Vagina (tissue), 2 donors: ENCODE measurements at regions not wholly inside any gene's neighbourhood (a gene's known extent, or its start where the extent isn't known, plus 50 kb on each side); places are given as distances from the start of the nearest gene placed in this dataset.

Experiments
- DNase-seq, 2 donors: peaks; one replicate each; pipeline ENCODE4 v3.0.0-alpha.2; 2017; ENCODE audit errors: extremely low spot score in 2 of 2
- H3K27ac ChIP-seq: fragments of 200-600 bp; sonication (generic); one replicate; pipeline ENCODE4 v1.5.1; 2019
- H3K27me3 ChIP-seq: fragments of 200-600 bp; sonication (generic); one replicate; pipeline ENCODE4 v1.5.1; 2019
- H3K36me3 ChIP-seq, 2 donors: fragments of 200-600 bp; sonication (generic); one replicate each; pipeline ENCODE4 v1.5.1; 2017 to 2019
- H3K4me1 ChIP-seq: fragments of 200-600 bp; sonication (generic); one replicate; pipeline ENCODE4 v1.5.1; 2019
- H3K4me3 ChIP-seq, 2 donors: fragments of 200-600 bp; sonication (generic); 1 replicate in 1 of 2; 2 replicates in 1 of 2; pipeline ENCODE4 v1.5.1; 2016 to 2019
- H3K9me3 ChIP-seq: fragments of 200-600 bp; sonication (generic); one replicate; pipeline ENCODE4 v1.5.1; 2019
- POLR2A ChIP-seq, 2 donors: fragments of 450-650 bp; IDR thresholded peaks; one replicate each; pipeline ENCODE4 v1.6.1; 2017; ENCODE audit warnings: antibody characterized with exemption in 2 of 2, mild to moderate bottlenecking in 2 of 2, moderate library complexity in 2 of 2
- POLR2AphosphoS5 ChIP-seq, 2 donors: sonication (generic); formaldehyde crosslinking; IDR thresholded peaks; one replicate each; pipeline ENCODE4 v1.9.0; 2017; ENCODE audit warnings: antibody characterized with exemption in 2 of 2, mild to moderate bottlenecking in 2 of 2, low read depth in 1 of 2; ENCODE audit not compliant: insufficient read depth in 1 of 2
- intact Hi-C: fragments of 100-400 bp; cut with DNase I; formaldehyde crosslinking; loops from one replicate; pipeline ENCODE4 v1.15.1; 2023
- TF ChIP-seq, protein P1 (sequence below), 3 experiments: fragments of 450-650 bp in 2 of 3; fragments of 200-600 bp in 1 of 3; sonication (generic) in 1 of 3; IDR thresholded peaks; one replicate each; pipeline ENCODE4 v1.5.1; 2017 to 2019; ENCODE audit warnings: antibody characterized with exemption in 3 of 3, mild to moderate bottlenecking in 2 of 3, moderate library complexity in 2 of 3

DNA sequence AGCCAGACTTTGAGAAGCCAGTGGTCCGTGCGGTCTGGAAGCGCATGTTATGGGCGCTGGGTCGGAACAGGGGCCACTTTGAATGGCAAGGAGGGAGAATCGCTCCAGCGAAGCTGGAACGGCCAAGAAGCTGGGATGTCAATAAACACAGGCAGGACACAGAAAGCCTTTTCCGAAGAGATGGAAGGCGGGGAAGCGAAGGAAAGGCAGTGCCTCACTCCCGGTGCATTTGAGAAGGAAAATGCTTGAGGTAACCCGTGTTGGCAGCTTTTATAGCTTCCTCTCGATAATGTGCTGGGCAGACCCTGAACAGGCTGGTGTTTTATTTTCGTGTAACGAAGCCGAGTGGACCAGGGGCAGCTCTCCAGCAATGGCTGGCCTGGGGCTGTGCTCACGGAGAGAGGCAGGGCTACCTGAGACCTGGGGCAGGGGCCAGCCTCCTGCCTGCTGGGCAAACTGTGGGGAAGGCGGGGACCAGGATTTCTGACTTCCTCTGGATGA is 84.2 kb upstream of the SPRY4 start:
- H3K4me1 ChIP-seq: no peaks in the 10 kb centered on the region
- intact Hi-C loops: no loop called here
- no peaks in the 10 kb centered on the region for H3K9me3 ChIP-seq
- no peak for DNase-seq
- TF ChIP-seq POLR2A (IDR thresholded peaks at IDR 0.05): no peak
- TF ChIP-seq, protein P1, sequence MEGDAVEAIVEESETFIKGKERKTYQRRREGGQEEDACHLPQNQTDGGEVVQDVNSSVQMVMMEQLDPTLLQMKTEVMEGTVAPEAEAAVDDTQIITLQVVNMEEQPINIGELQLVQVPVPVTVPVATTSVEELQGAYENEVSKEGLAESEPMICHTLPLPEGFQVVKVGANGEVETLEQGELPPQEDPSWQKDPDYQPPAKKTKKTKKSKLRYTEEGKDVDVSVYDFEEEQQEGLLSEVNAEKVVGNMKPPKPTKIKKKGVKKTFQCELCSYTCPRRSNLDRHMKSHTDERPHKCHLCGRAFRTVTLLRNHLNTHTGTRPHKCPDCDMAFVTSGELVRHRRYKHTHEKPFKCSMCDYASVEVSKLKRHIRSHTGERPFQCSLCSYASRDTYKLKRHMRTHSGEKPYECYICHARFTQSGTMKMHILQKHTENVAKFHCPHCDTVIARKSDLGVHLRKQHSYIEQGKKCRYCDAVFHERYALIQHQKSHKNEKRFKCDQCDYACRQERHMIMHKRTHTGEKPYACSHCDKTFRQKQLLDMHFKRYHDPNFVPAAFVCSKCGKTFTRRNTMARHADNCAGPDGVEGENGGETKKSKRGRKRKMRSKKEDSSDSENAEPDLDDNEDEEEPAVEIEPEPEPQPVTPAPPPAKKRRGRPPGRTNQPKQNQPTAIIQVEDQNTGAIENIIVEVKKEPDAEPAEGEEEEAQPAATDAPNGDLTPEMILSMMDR (IDR thresholded peaks at IDR 0.05): no peak
- no peak for TF ChIP-seq POLR2AphosphoS5 (IDR thresholded peaks at IDR 0.05; ENCODE audit: insufficient read depth in 1 of 2, low read depth in 1 of 2)
- H3K27me3 ChIP-seq: no peaks in the 10 kb centered on the region
- no peak overlapping the region for H3K4me3 ChIP-seq
- no peak overlapping the region for H3K27ac ChIP-seq
- H3K36me3 ChIP-seq: no peaks in the 10 kb centered on the region

DNA sequence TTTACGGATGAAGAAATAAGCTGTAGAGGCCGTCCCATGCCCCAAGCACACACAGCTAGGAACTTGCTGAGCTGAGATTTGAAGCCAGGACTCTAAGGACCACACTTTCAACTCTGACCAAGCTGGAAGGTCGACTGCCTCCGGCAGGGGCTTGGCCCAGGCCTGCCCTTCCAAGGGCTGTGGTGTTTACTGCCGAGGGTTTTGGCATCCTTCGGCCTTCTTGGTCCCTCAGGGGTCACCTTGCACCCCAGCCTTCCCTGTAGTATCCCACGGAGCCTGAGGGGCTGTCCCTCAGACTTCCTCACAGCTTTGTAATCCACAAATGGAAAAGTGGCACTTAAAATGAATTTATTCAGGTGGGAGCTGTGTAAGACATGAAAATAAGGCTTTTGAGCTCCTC is 83.7 kb upstream of the SPRY4 start:
- Histone ChIP-seq H3K9me3 (no peaks in the 10 kb centered on the region), H3K4me3 (no peak overlapping the region), H3K36me3 (no peaks in the 10 kb centered on the region), H3K4me1 (no peaks in the 10 kb centered on the region), H3K27ac (no peak overlapping the region), H3K27me3 (no peaks in the 10 kb centered on the region)
- TF ChIP-seq, protein P1 (IDR thresholded peaks at IDR 0.05): no peak
- TF ChIP-seq POLR2A (IDR thresholded peaks at IDR 0.05) (no peak), POLR2AphosphoS5 (IDR thresholded peaks at IDR 0.05; ENCODE audit: insufficient read depth in 1 of 2, low read depth in 1 of 2) (no peak)
- DNase-seq: no peak
- intact Hi-C loops: no loop called here

DNA sequence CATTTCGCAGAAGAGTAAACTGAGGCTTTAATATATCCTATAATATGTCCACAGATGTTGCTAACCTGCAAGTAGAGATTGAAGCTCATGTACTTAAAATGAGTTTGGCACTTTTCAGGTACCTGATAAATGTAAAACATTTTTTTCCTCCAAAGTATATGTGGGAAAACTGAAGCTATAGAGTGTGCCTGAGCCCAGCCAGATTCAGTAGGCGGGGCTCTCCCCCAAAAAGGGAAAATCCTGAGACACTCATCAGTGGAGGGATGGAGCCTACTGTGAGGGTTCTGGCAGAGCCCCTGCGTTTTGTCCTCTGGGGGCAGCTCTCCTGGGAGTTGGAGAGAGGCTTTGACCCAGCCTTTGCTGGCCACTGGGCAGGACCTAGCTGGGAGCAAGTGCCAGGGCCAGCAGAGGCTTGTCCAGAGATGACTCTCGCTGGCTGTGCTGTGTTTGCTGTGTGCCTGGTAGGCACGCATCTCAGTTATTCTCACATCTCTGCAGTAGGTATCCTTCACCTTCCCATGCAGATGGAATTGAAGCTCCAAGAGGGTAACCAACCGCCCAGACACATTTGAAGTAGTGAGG is 81.1 kb upstream of the SPRY4 start:
- H3K9me3 ChIP-seq: no peaks in the 10 kb centered on the region
- H3K4me3 ChIP-seq: no peak overlapping the region
- intact Hi-C loops: no loop called here
- no peaks in the 10 kb centered on the region for H3K36me3 ChIP-seq
- no peak overlapping the region for H3K27ac ChIP-seq
- no peak for DNase-seq
- H3K27me3 ChIP-seq: no peaks in the 10 kb centered on the region
- TF ChIP-seq POLR2AphosphoS5 (IDR thresholded peaks at IDR 0.05; ENCODE audit: insufficient read depth in 1 of 2, low read depth in 1 of 2): no peak
- TF ChIP-seq, protein P1 (IDR thresholded peaks at IDR 0.05): no peak
- TF ChIP-seq POLR2A (IDR thresholded peaks at IDR 0.05): no peak
- no peaks in the 10 kb centered on the region for H3K4me1 ChIP-seq

DNA sequence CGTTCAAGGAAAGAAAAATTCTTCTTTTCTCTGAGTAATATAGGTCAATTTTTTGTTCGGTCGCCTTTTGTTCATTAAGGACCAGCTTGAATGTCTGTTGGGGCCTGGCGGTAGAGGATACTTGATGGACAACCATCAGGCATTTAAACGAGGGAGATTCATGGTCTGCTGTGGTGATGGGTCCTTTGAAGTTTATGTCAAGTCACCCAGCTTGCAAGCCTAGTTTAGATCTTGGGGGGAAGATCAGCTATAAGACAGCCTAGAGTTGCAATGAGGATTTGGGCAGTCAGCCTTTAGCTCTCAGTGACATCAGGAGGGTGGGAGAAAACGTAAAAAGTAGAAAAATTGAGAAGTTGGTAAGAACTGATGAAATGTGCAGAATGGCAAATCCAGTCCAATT is 80.2 kb upstream of the SPRY4 start:
- Histone ChIP-seq H3K4me3 (no peak overlapping the region), H3K27me3 (no peaks in the 10 kb centered on the region), H3K36me3 (no peaks in the 10 kb centered on the region), H3K4me1 (no peaks in the 10 kb centered on the region), H3K9me3 (no peaks in the 10 kb centered on the region), H3K27ac (no peak overlapping the region)
- DNase-seq: no peak
- intact Hi-C loops: no loop called here
- TF ChIP-seq, protein P1 (IDR thresholded peaks at IDR 0.05): no peak
- no peak for TF ChIP-seq POLR2AphosphoS5 (IDR thresholded peaks at IDR 0.05; ENCODE audit: insufficient read depth in 1 of 2, low read depth in 1 of 2)
- TF ChIP-seq POLR2A (IDR thresholded peaks at IDR 0.05): no peak

DNA sequence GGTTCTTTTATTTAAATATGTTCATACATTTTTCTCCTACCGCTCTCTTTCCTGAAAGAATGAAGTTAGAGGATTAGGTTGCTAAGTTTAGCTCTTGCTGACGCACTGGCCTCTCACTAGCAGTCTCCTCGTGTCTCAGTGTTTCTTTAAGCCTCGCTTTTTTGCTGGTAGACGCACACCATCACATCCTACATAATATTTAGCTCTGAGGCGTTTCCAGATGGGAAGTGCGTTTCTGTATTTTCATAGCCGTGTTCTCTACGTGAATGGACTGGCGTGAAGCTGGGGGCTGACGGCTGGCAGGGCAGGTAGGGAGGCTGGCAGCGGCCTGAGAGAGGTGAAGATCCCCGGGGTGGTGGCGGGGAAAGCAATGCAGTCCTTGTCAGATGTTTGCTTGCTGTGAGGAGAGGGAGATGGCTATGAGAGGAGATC is 79.2 kb upstream of the SPRY4 start:
- intact Hi-C loops: no loop called here
- H3K4me3 ChIP-seq: no peak overlapping the region
- no peaks in the 10 kb centered on the region for H3K36me3 ChIP-seq
- TF ChIP-seq POLR2AphosphoS5 (IDR thresholded peaks at IDR 0.05; ENCODE audit: insufficient read depth in 1 of 2, low read depth in 1 of 2) (no peak), POLR2A (IDR thresholded peaks at IDR 0.05) (no peak)
- TF ChIP-seq, protein P1 (IDR thresholded peaks at IDR 0.05): no peak
- no peaks in the 10 kb centered on the region for H3K9me3 ChIP-seq
- H3K27me3 ChIP-seq: no peaks in the 10 kb centered on the region
- DNase-seq: no peak
- H3K4me1 ChIP-seq: no peaks in the 10 kb centered on the region
- H3K27ac ChIP-seq: no peak overlapping the region
